DND-41 (cell line): ENCODE measurements at regions not wholly inside any gene's neighbourhood (a gene's known extent, or its start where the extent isn't known, plus 50 kb on each side); places are given as distances from the start of the nearest gene placed in this dataset.
"Not testable (repeated sequence)": the region's sequence is repeated elsewhere in the genome, so short reads cannot be mapped to it uniquely, and the experiment has no call there.

ENCODE experiments used
- ATAC-seq: fragments of 200-7000 bp; cut with Tn5 transposase; 3 replicates; pipeline ENCODE4 v1.9.1; 2021; ENCODE audit warnings: low read depth; ENCODE audit not compliant: insufficient read depth
- DNase-seq: peaks from one replicate; pipeline ENCODE4 v3.0.0-alpha.2; 2020
- H2AFZ ChIP-seq: 2 replicates; pipeline ENCODE4 v1.6.0; 2012; ENCODE audit warnings: low read depth, low read length
- H3K27ac ChIP-seq: 2 replicates; pipeline ENCODE4 v1.5.1; 2012; ENCODE audit warnings: low read length, inconsistent platforms
- H3K27me3 ChIP-seq: fragments of 200-600 bp; sonication (generic); 2 replicates; pipeline ENCODE4 v1.6.0; 2012; ENCODE audit warnings: low read length, mild to moderate bottlenecking, inconsistent platforms; ENCODE audit not compliant: insufficient read depth, poor library complexity
- H3K36me3 ChIP-seq: 2 replicates; pipeline ENCODE4 v1.5.1; 2012; ENCODE audit warnings: low read length, inconsistent platforms; ENCODE audit not compliant: insufficient read depth
- H3K4me1 ChIP-seq: 2 replicates; pipeline ENCODE4 v1.5.1; 2012; ENCODE audit warnings: mild to moderate bottlenecking, low read length; ENCODE audit not compliant: insufficient read depth
- H3K4me2 ChIP-seq: 2 replicates; pipeline ENCODE4 v1.6.0; 2012; ENCODE audit warnings: mild to moderate bottlenecking, moderate library complexity, low read length, inconsistent platforms; ENCODE audit not compliant: insufficient read depth
- H3K4me3 ChIP-seq, 2 experiments: fragments of 200-600 bp in 1 of 2; shearing (Covaris generic) in 1 of 2; 2 replicates each; pipeline ENCODE4 v1.5.1; 2012 to 2016; ENCODE audit warnings: inconsistent platforms in 2 of 2, low read length in 2 of 2, mild to moderate bottlenecking in 2 of 2, low read depth in 1 of 2, moderate library complexity in 1 of 2
- H3K79me2 ChIP-seq: 2 replicates; pipeline ENCODE4 v1.6.0; 2012; ENCODE audit warnings: low read length, inconsistent platforms; ENCODE audit not compliant: insufficient read depth
- H3K9ac ChIP-seq: 2 replicates; pipeline ENCODE4 v1.6.0; 2012; ENCODE audit warnings: low read depth, mild to moderate bottlenecking, inconsistent platforms, low read length, moderate library complexity
- H3K9me3 ChIP-seq: 2 replicates; pipeline ENCODE4 v1.5.1; 2012; ENCODE audit warnings: low read length, moderate library complexity, mild to moderate bottlenecking, inconsistent platforms; ENCODE audit not compliant: insufficient read depth, severe bottlenecking
- H4K20me1 ChIP-seq: 2 replicates; pipeline ENCODE4 v1.6.0; 2012; ENCODE audit warnings: low read length; ENCODE audit not compliant: insufficient read depth
- CTCF ChIP-seq: IDR thresholded peaks from 2 replicates; pipeline ENCODE4 v1.5.1; 2012; ENCODE audit warnings: borderline replicate concordance, low read length, moderate library complexity, mild to moderate bottlenecking; ENCODE audit not compliant: poor library complexity, severe bottlenecking; ENCODE audit errors: extremely low read depth
- EZH2 ChIP-seq: IDR thresholded peaks from 3 replicates; pipeline ENCODE4 v1.6.1; 2012; ENCODE audit warnings: borderline replicate concordance, low read depth, mild to moderate bottlenecking, moderate library complexity, low read length, inconsistent platforms; ENCODE audit not compliant: severe bottlenecking

- Histone ChIP-seq H3K9ac (no peak overlapping the region), H2AFZ (no peak overlapping the region), H3K9me3 (no peaks in the 10 kb centered on the region), H3K27me3 (no peaks in the 10 kb centered on the region), H3K4me1 (no peaks in the 10 kb centered on the region), H3K27ac (no peak overlapping the region), H4K20me1 (0 out of 2 replicates have a peak, but pooled peaks cover 8% of the 10 kb centered on the region), H3K36me3 (no peaks in the 10 kb centered on the region), H3K4me3 (no peak overlapping the region), H3K79me2 (no peaks in the 10 kb centered on the region), H3K4me2 (no peak overlapping the region)
- no peak for DNase-seq
- TF ChIP-seq CTCF (no peak), EZH2 (no peak)
- no peak for ATAC-seq
These were observed 1069.6 kb downstream of the BRD1 start for GRCh38 chr22:48757985-48758561.

GRCh38 chr22:48757581-48757980, 1070.1 kb downstream of the BRD1 start:
- H4K20me1 ChIP-seq = 0 out of 2 replicates have a peak, but pooled peaks cover 8% of the 10 kb centered on the region
- H3K4me3 ChIP-seq = no peak overlapping the region
- H3K9ac ChIP-seq = no peak overlapping the region
- H3K4me1 ChIP-seq = no peaks in the 10 kb centered on the region
- DNase-seq (no peak), ATAC-seq (no peak)
- no peak overlapping the region for H2AFZ ChIP-seq
- no peak overlapping the region for H3K4me2 ChIP-seq
- H3K36me3 ChIP-seq = no peaks in the 10 kb centered on the region
- no peaks in the 10 kb centered on the region for H3K27me3 ChIP-seq
- TF ChIP-seq CTCF = no peak
- TF ChIP-seq EZH2 = no peak
- H3K9me3 ChIP-seq = no peaks in the 10 kb centered on the region
- H3K79me2 ChIP-seq = no peaks in the 10 kb centered on the region
- H3K27ac ChIP-seq = no peak overlapping the region

- DNase-seq, H3K27me3 ChIP-seq, H3K9me3 ChIP-seq, H2AFZ ChIP-seq, ATAC-seq, H3K79me2 ChIP-seq, H3K4me2 ChIP-seq, H4K20me1 ChIP-seq, H3K4me1 ChIP-seq, H3K4me3 ChIP-seq, H3K27ac ChIP-seq, H3K9ac ChIP-seq, H3K36me3 ChIP-seq: not testable (repeated sequence)
These were observed 1070.5 kb downstream of the BRD1 start for GRCh38 chr22:48757135-48757534.

GRCh38 chr22:48756146-48757111, 1071.2 kb downstream of the BRD1 start:
- Histone ChIP-seq H3K79me2 (no peaks in the 10 kb centered on the region), H3K4me3 (no peak overlapping the region), H3K4me1 (no peaks in the 10 kb centered on the region), H3K4me2 (no peak overlapping the region), H4K20me1 (0 out of 2 replicates have a peak, but pooled peaks cover 8% of the 10 kb centered on the region), H3K9ac (no peak overlapping the region), H3K27ac (no peak overlapping the region), H3K9me3 (no peaks in the 10 kb centered on the region), H3K36me3 (no peaks in the 10 kb centered on the region), H3K27me3 (no peaks in the 10 kb centered on the region), H2AFZ (no peak overlapping the region)
- ATAC-seq (no peak), DNase-seq (no peak)
- no peak for TF ChIP-seq CTCF
- no peak for TF ChIP-seq EZH2
